B cell (primary cell): ENCODE measurements at regions not wholly inside any gene's neighbourhood (a gene's known extent, or its start where the extent isn't known, plus 50 kb on each side); places are given as distances from the start of the nearest gene placed in this dataset.

ENCODE experiments used
- ATAC-seq: fragments of 200-7000 bp; cut with Tn5 transposase; one replicate; pipeline ENCODE4 v1.10.0; 2021; ENCODE audit warnings: low read depth, mild to moderate bottlenecking, moderate number of reproducible peaks, moderate library complexity
- CTCF ChIA-PET: fragments of 350-600 bp; sonication (Branson Sonifier 250); formaldehyde crosslinking; loops from one replicate; lab custom pipeline; 2021; ENCODE audit warnings: antibody characterized with exemption, inconsistent platforms; lab: Charles Lee
- POLR2A ChIA-PET: fragments of 350-600 bp; sonication (Branson Sonifier 250); formaldehyde crosslinking; loops from one replicate; lab custom pipeline; 2021; ENCODE audit warnings: antibody characterized with exemption; lab: Charles Lee
- DNase-seq: peaks from one replicate; pipeline ENCODE4 v3.0.0; 2013
- H2AFZ ChIP-seq: 2 replicates; pipeline ENCODE4 v1.6.1; 2012; ENCODE audit warnings: mild to moderate bottlenecking, low read depth, low read length; ENCODE audit not compliant: insufficient read depth, poor library complexity, severe bottlenecking
- H3K27ac ChIP-seq, 2 donors: 1 replicate in 1 of 2; 2 replicates in 1 of 2; pipeline ENCODE4 v1.5.1; 2012 to 2013; ENCODE audit warnings: low read length in 2 of 2, mild to moderate bottlenecking in 2 of 2, moderate library complexity in 1 of 2
- H3K27me3 ChIP-seq, 4 experiments: fragments of 200-600 bp in 1 of 4; sonication (generic) in 1 of 4; replicated peaks in 1 of 4; 1 replicate in 2 of 4; 2 replicates in 2 of 4; pipeline versions ENCODE4 v1.6.1 to v1.7.0; 2013 to 2016; ENCODE audit warnings: low read length in 3 of 4, mild to moderate bottlenecking in 2 of 4, mixed read lengths in 1 of 4, moderate library complexity in 1 of 4; ENCODE audit not compliant: insufficient read depth in 4 of 4, control insufficient read depth in 3 of 4; ENCODE audit errors: control extremely low read depth in 1 of 4
- H3K36me3 ChIP-seq, 2 experiments: replicated peaks in 1 of 2; 1 replicate in 1 of 2; 2 replicates in 1 of 2; pipeline versions ENCODE4 v1.6.1 to v1.7.1; 2013; ENCODE audit warnings: low read length in 1 of 2; ENCODE audit not compliant: insufficient read depth in 2 of 2, control insufficient read depth in 1 of 2; ENCODE audit errors: control extremely low read depth in 1 of 2, extremely low read depth in 1 of 2
- H3K4me1 ChIP-seq, 2 donors: fragments of 200-600 bp in 1 of 2; sonication (generic) in 1 of 2; 1 replicate in 1 of 2; 2 replicates in 1 of 2; pipeline versions ENCODE4 v1.5.1 to v1.6.1; 2013 to 2017; ENCODE audit warnings: low read length in 2 of 2; ENCODE audit not compliant: control insufficient read depth in 2 of 2, insufficient read depth in 2 of 2
- H3K4me2 ChIP-seq: replicated peaks from 2 replicates; pipeline ENCODE3; 2012; ENCODE audit warnings: mild to moderate bottlenecking, low read depth, low read length; ENCODE audit not compliant: poor library complexity, severe bottlenecking
- H3K4me3 ChIP-seq, 5 experiments: fragments of 200-600 bp in 1 of 5; sonication (generic) in 1 of 5; 1 replicate in 3 of 5; 2 replicates in 2 of 5; pipeline versions ENCODE4 v1.5.1 to v1.7.0; 2011 to 2016; ENCODE audit warnings: low read length in 4 of 5, mild to moderate bottlenecking in 4 of 5, low read depth in 2 of 5, control low read depth in 1 of 5, moderate library complexity in 1 of 5; ENCODE audit not compliant: insufficient read depth in 1 of 5; ENCODE audit errors: control extremely low read depth in 1 of 5, extremely low read depth in 1 of 5
- H3K79me2 ChIP-seq: fragments of 200-600 bp; sonication (generic); one replicate; pipeline ENCODE4 v1.6.0; 2016; ENCODE audit warnings: low read length; ENCODE audit not compliant: control insufficient read depth, insufficient read depth
- H3K9ac ChIP-seq: fragments of 200-600 bp; sonication (generic); 2 replicates; pipeline ENCODE4 v1.6.1; 2017; ENCODE audit warnings: mild to moderate bottlenecking, low read length, moderate library complexity
- H3K9me3 ChIP-seq, 3 donors: one replicate each; pipeline versions ENCODE4 v1.6.1 to v1.7.1; 2013; ENCODE audit warnings: low read length in 2 of 3; ENCODE audit not compliant: control insufficient read depth in 2 of 3, insufficient read depth in 1 of 3; ENCODE audit errors: control extremely low read depth in 1 of 3
- H4K20me1 ChIP-seq: 2 replicates; pipeline ENCODE4 v1.6.0; 2012; ENCODE audit warnings: mild to moderate bottlenecking, low read length; ENCODE audit not compliant: insufficient read depth, control insufficient read depth, poor library complexity, severe bottlenecking
- H3K27ac Mint-ChIP-seq: one replicate; pipeline ENCODE4 v1.8.0; 2021; ENCODE audit warnings: mixed read lengths
- H3K27me3 Mint-ChIP-seq: one replicate; pipeline ENCODE4 v1.8.0; 2021; ENCODE audit warnings: mixed read lengths
- H3K4me1 Mint-ChIP-seq: one replicate; pipeline ENCODE4 v1.8.0; 2021; ENCODE audit warnings: mixed read lengths
- H3K4me3 Mint-ChIP-seq: one replicate; pipeline ENCODE4 v1.8.0; 2021; ENCODE audit warnings: mixed read lengths
- H3K9me3 Mint-ChIP-seq: one replicate; pipeline ENCODE4 v1.8.0; 2022; ENCODE audit warnings: mixed read lengths; ENCODE audit not compliant: insufficient read depth
- CTCF ChIP-seq: fragments of 200-600 bp; IDR thresholded peaks from one replicate; pipeline ENCODE4 v1.8.0; 2022; ENCODE audit warnings: antibody characterized with exemption, mild to moderate bottlenecking
- EZH2 ChIP-seq: IDR thresholded peaks from 2 replicates; pipeline ENCODE4 v1.6.1; 2012; ENCODE audit warnings: borderline replicate concordance, low read depth, mild to moderate bottlenecking, moderate library complexity, low read length; ENCODE audit not compliant: insufficient read depth, poor library complexity, severe bottlenecking
- WGBS: methylation state at CpG from one replicate; pipeline ENCODE4 v1.1.5; 2013; ENCODE audit warnings: missing lambda C conversion rate; ENCODE audit not compliant: insufficient coverage; 5-methylcytosine and 5-hydroxymethylcytosine counted together
- intact Hi-C: fragments of 100-400 bp; cut with micrococcal nuclease; formaldehyde crosslinking; loops from one replicate; pipeline ENCODE4 v1.10.0; 2022

- intact Hi-C loops, result no loop called here
- ATAC-seq (no peak), DNase-seq (no peak)
- no peak overlapping the region for H3K9ac ChIP-seq
- no peaks in the 10 kb centered on the region for H3K79me2 ChIP-seq
- 80% methylated on average over 1 of the region's 2 CpGs for WGBS
- no peaks in the 10 kb centered on the region for H4K20me1 ChIP-seq
- no peak overlapping the region for H3K4me3 ChIP-seq
- H3K36me3 ChIP-seq, result no peaks in the 10 kb centered on the region
- peaks cover 12% of the 10 kb centered on the region for H3K4me1 Mint-ChIP-seq
- peaks cover 9% of the 10 kb centered on the region for H3K27me3 Mint-ChIP-seq
- no peaks in the 10 kb centered on the region for H3K9me3 Mint-ChIP-seq
- ChIA-PET CTCF (no interaction called here), POLR2A (no interaction called here)
- TF ChIP-seq CTCF (no peak), EZH2 (no peak)
- H3K4me2 ChIP-seq, result no peak overlapping the region
- no peak overlapping the region for H3K27ac Mint-ChIP-seq
- H3K4me3 Mint-ChIP-seq, result no peak overlapping the region
- H3K27me3 ChIP-seq, result peaks cover 0 to 6% (median 0%) of the 10 kb centered on the region in 4 experiments
- no peaks in the 10 kb centered on the region for H3K9me3 ChIP-seq
- peaks cover 0 to 4% of the 10 kb centered on the region in 2 donors for H3K4me1 ChIP-seq
- no peak overlapping the region for H2AFZ ChIP-seq
- no peak overlapping the region for H3K27ac ChIP-seq
Observed at GRCh38 chr11:92769112-92769511, 200.3 kb upstream of the MTNR1B start.

- intact Hi-C loops, result no loop called here
- no peak overlapping the region for H3K9ac ChIP-seq
- H4K20me1 ChIP-seq, result no peaks in the 10 kb centered on the region
- ChIA-PET POLR2A (no interaction called here), CTCF (no interaction called here)
- no peak overlapping the region for H3K4me3 ChIP-seq
- 81% methylated on average over 3 of the region's 7 CpGs for WGBS
- Mint-ChIP-seq H3K27me3 (peaks cover 7% of the 10 kb centered on the region), H3K4me3 (no peak overlapping the region), H3K4me1 (peaks cover 11% of the 10 kb centered on the region), H3K27ac (no peak overlapping the region), H3K9me3 (no peaks in the 10 kb centered on the region)
- no peak overlapping the region for H3K4me2 ChIP-seq
- H3K9me3 ChIP-seq, result no peaks in the 10 kb centered on the region
- H3K36me3 ChIP-seq, result no peaks in the 10 kb centered on the region
- no peaks in the 10 kb centered on the region for H3K79me2 ChIP-seq
- no peak overlapping the region for H2AFZ ChIP-seq
- H3K4me1 ChIP-seq, result peaks cover 0 to 4% of the 10 kb centered on the region in 2 donors
- peaks cover 0 to 6% (median 0%) of the 10 kb centered on the region in 4 experiments for H3K27me3 ChIP-seq
- DNase-seq, result no peak
- no peak for ATAC-seq
- TF ChIP-seq CTCF (no peak), EZH2 (no peak)
- H3K27ac ChIP-seq, result no peak overlapping the region
Observed at GRCh38 chr11:92770419-92770818, 199.0 kb upstream of the MTNR1B start.
